Naive thymus-derived CD4-positive, alpha-beta T cell (primary cell): ENCODE measurements at regions not wholly inside any gene's neighbourhood (a gene's known extent, or its start where the extent isn't known, plus 50 kb on each side); places are given as distances from the start of the nearest gene placed in this dataset.

Experiments
- ATAC-seq: fragments of 150-1000 bp; cut with Tn5 transposase; 2 replicates; pipeline ENCODE4 v1.10.0; 2021; ENCODE audit warnings: mild to moderate bottlenecking, moderate library complexity
- CTCF ChIA-PET: fragments of 350-600 bp; sonication (Branson Sonifier 250); formaldehyde crosslinking; loops from one replicate; lab custom pipeline; 2021; ENCODE audit warnings: antibody characterized with exemption; lab: Charles Lee
- POLR2A ChIA-PET: fragments of 350-600 bp; sonication (Branson Sonifier 250); formaldehyde crosslinking; loops from one replicate; lab custom pipeline; 2021; ENCODE audit warnings: antibody characterized with exemption, inconsistent platforms; lab: Charles Lee
- DNase-seq, 9 donors: peaks; one replicate each; pipeline versions ENCODE4 v3.0.0 to v3.0.0-alpha.2; 2020 to 2022; ENCODE audit warnings: mixed read lengths in 1 of 9
- H3K27ac ChIP-seq: one replicate; pipeline ENCODE4 v1.7.0; 2013; ENCODE audit warnings: mild to moderate bottlenecking, low read depth, low read length, moderate library complexity
- H3K27me3 ChIP-seq, 2 donors: one replicate each; pipeline ENCODE4 v1.7.0; 2013; ENCODE audit warnings: low read length in 2 of 2, mild to moderate bottlenecking in 2 of 2, moderate library complexity in 2 of 2; ENCODE audit not compliant: control insufficient read depth in 2 of 2, insufficient read depth in 2 of 2
- H3K36me3 ChIP-seq, 3 experiments: 1 replicate in 2 of 3; 2 replicates in 1 of 3; pipeline ENCODE4 v1.7.0; 2013; ENCODE audit warnings: low read length in 3 of 3, mild to moderate bottlenecking in 3 of 3, moderate library complexity in 1 of 3; ENCODE audit not compliant: insufficient read depth in 3 of 3, control insufficient read depth in 2 of 3
- H3K4me1 ChIP-seq, 2 donors: one replicate each; pipeline ENCODE4 v1.7.0; 2013; ENCODE audit warnings: low read length in 2 of 2, mild to moderate bottlenecking in 2 of 2, moderate library complexity in 1 of 2; ENCODE audit not compliant: control insufficient read depth in 2 of 2, insufficient read depth in 2 of 2
- H3K4me3 ChIP-seq: 2 replicates; pipeline ENCODE4 v1.7.0; 2013; ENCODE audit warnings: mild to moderate bottlenecking, low read length
- H3K9me3 ChIP-seq, 3 experiments: 1 replicate in 2 of 3; 2 replicates in 1 of 3; pipeline ENCODE4 v1.7.0; 2013; ENCODE audit warnings: low read length in 3 of 3; ENCODE audit not compliant: control insufficient read depth in 2 of 3
- H3K27ac Mint-ChIP-seq, 9 donors: one replicate each; pipeline ENCODE4 v1.8.0; 2020 to 2022; ENCODE audit warnings: mixed read lengths in 9 of 9, mild to moderate bottlenecking in 8 of 9, moderate library complexity in 5 of 9, inconsistent platforms in 2 of 9
- H3K27me3 Mint-ChIP-seq, 5 donors: one replicate each; pipeline ENCODE4 v1.8.0; 2021 to 2022; ENCODE audit warnings: mixed read lengths in 5 of 5, mild to moderate bottlenecking in 1 of 5
- H3K36me3 Mint-ChIP-seq, 5 donors: one replicate each; pipeline ENCODE4 v1.8.0; 2020 to 2022; ENCODE audit warnings: mixed read lengths in 5 of 5, mild to moderate bottlenecking in 3 of 5, inconsistent platforms in 1 of 5
- H3K4me1 Mint-ChIP-seq, 7 donors: one replicate each; pipeline ENCODE4 v1.8.0; 2020 to 2022; ENCODE audit warnings: mixed read lengths in 7 of 7, mild to moderate bottlenecking in 3 of 7, inconsistent platforms in 1 of 7
- H3K4me3 Mint-ChIP-seq, 10 donors: one replicate each; pipeline ENCODE4 v1.8.0; 2020 to 2022; ENCODE audit warnings: mild to moderate bottlenecking in 10 of 10, mixed read lengths in 10 of 10, moderate library complexity in 6 of 10, inconsistent platforms in 2 of 10
- H3K9me3 Mint-ChIP-seq, 11 donors: one replicate each; pipeline ENCODE4 v1.8.0; 2020 to 2022; ENCODE audit warnings: mixed read lengths in 11 of 11, mild to moderate bottlenecking in 4 of 11, inconsistent platforms in 1 of 11, moderate library complexity in 1 of 11
- intact Hi-C, 2 donors: fragments of 100-400 bp; cut with micrococcal nuclease; formaldehyde crosslinking; loops; one replicate each; pipeline ENCODE4 v1.15.1; 2023

GRCh38 chr10:44731283-44731682, 179.9 kb upstream of the TMEM72 start:
- Histone ChIP-seq H3K36me3 (no peaks in the 10 kb centered on the region), H3K4me1 (no peaks in the 10 kb centered on the region), H3K4me3 (no peak overlapping the region), H3K27ac (no peak overlapping the region), H3K9me3 (no peaks in the 10 kb centered on the region), H3K27me3 (no peaks in the 10 kb centered on the region)
- CTCF ChIA-PET: no interaction called here
- no peak for DNase-seq
- H3K9me3 Mint-ChIP-seq: peaks cover 0 to 21% (median 6%) of the 10 kb centered on the region in 11 donors
- intact Hi-C loops: no loop called here
- no peak overlapping the region for H3K27ac Mint-ChIP-seq
- no peaks in the 10 kb centered on the region for H3K4me1 Mint-ChIP-seq
- POLR2A ChIA-PET: no interaction called here
- H3K27me3 Mint-ChIP-seq: peaks cover 0 to 18% (median 6%) of the 10 kb centered on the region in 5 donors
- no peak overlapping the region for H3K4me3 Mint-ChIP-seq
- peaks cover 0 to 5% (median 0%) of the 10 kb centered on the region in 5 donors for H3K36me3 Mint-ChIP-seq
- ATAC-seq: no peak

GRCh38 chr10:44733501-44734488, 177.3 kb upstream of the TMEM72 start:
- ATAC-seq (no peak), DNase-seq (no peak)
- POLR2A ChIA-PET: no interaction called here
- peaks cover 0 to 5% (median 0%) of the 10 kb centered on the region in 5 donors for H3K36me3 Mint-ChIP-seq
- no peak overlapping the region for H3K27ac ChIP-seq
- no peaks in the 10 kb centered on the region for H3K36me3 ChIP-seq
- no peaks in the 10 kb centered on the region for H3K4me1 Mint-ChIP-seq
- CTCF ChIA-PET: no interaction called here
- intact Hi-C loops: no loop called here
- no peak overlapping the region for H3K4me3 ChIP-seq
- H3K4me1 ChIP-seq: no peaks in the 10 kb centered on the region
- no peak overlapping the region for H3K4me3 Mint-ChIP-seq
- peaks cover 2 to 38% (median 23%) of the 10 kb centered on the region in 5 donors for H3K27me3 Mint-ChIP-seq
- H3K9me3 Mint-ChIP-seq: peaks cover 0 to 21% (median 6%) of the 10 kb centered on the region in 11 donors
- no peak overlapping the region for H3K27ac Mint-ChIP-seq
- no peaks in the 10 kb centered on the region for H3K9me3 ChIP-seq
- H3K27me3 ChIP-seq: no peaks in the 10 kb centered on the region

- no peak overlapping the region for H3K4me3 Mint-ChIP-seq
Measured at GRCh38 chr10:44742248-44742647, 168.9 kb upstream of the TMEM72 start.

GRCh38 chr10:44743535-44743934, 167.6 kb upstream of the TMEM72 start:
- ChIA-PET POLR2A (no interaction called here), CTCF (no interaction called here)
- DNase-seq (no peak), ATAC-seq (no peak)
- H3K4me1 Mint-ChIP-seq: peaks cover 0 to 2% (median 0%) of the 10 kb centered on the region in 7 donors
- H3K4me3 ChIP-seq: no peak overlapping the region
- intact Hi-C loops: no loop called here
- no peak overlapping the region for H3K27ac ChIP-seq
- H3K27ac Mint-ChIP-seq: no peak overlapping the region
- H3K4me3 Mint-ChIP-seq: no peak overlapping the region
- H3K36me3 ChIP-seq: no peaks in the 10 kb centered on the region
- H3K4me1 ChIP-seq: no peaks in the 10 kb centered on the region
- H3K9me3 ChIP-seq: no peaks in the 10 kb centered on the region
- peaks cover 0 to 3% (median 0%) of the 10 kb centered on the region in 11 donors for H3K9me3 Mint-ChIP-seq
- H3K27me3 Mint-ChIP-seq: peaks cover 6 to 15% (median 13%) of the 10 kb centered on the region in 5 donors
- no peaks in the 10 kb centered on the region for H3K27me3 ChIP-seq
- no peaks in the 10 kb centered on the region for H3K36me3 Mint-ChIP-seq

More at GRCh38 chr10:44742248-44742647, 168.9 kb upstream of the TMEM72 start:
- POLR2A ChIA-PET: no interaction called here
- H3K27ac Mint-ChIP-seq: no peak overlapping the region
- Histone ChIP-seq H3K9me3 (no peaks in the 10 kb centered on the region), H3K36me3 (no peaks in the 10 kb centered on the region), H3K4me1 (no peaks in the 10 kb centered on the region), H3K4me3 (no peak overlapping the region), H3K27me3 (no peaks in the 10 kb centered on the region), H3K27ac (no peak overlapping the region)
- H3K27me3 Mint-ChIP-seq: peaks cover 8 to 26% (median 18%) of the 10 kb centered on the region in 5 donors
- intact Hi-C loops: no loop called here
- DNase-seq (no peak), ATAC-seq (no peak)
- H3K4me1 Mint-ChIP-seq: peaks cover 0 to 2% (median 0%) of the 10 kb centered on the region in 7 donors
- peaks cover 0 to 4% (median 0%) of the 10 kb centered on the region in 11 donors for H3K9me3 Mint-ChIP-seq
- CTCF ChIA-PET: no interaction called here
- no peaks in the 10 kb centered on the region for H3K36me3 Mint-ChIP-seq

- H3K27ac ChIP-seq: no peak overlapping the region
- peaks cover 0 to 3% (median 0%) of the 10 kb centered on the region in 11 donors for H3K9me3 Mint-ChIP-seq
- intact Hi-C loops: no loop called here
- H3K9me3 ChIP-seq: no peaks in the 10 kb centered on the region
- DNase-seq (no peak), ATAC-seq (no peak)
- no peak overlapping the region for H3K4me3 ChIP-seq
- no peak overlapping the region for H3K4me3 Mint-ChIP-seq
- no peaks in the 10 kb centered on the region for H3K36me3 Mint-ChIP-seq
- no peaks in the 10 kb centered on the region for H3K27me3 ChIP-seq
- H3K4me1 Mint-ChIP-seq: peaks cover 0 to 2% (median 0%) of the 10 kb centered on the region in 7 donors
- no peak overlapping the region for H3K27ac Mint-ChIP-seq
- H3K27me3 Mint-ChIP-seq: peaks cover 0 to 12% (median 6%) of the 10 kb centered on the region in 5 donors
- no peaks in the 10 kb centered on the region for H3K4me1 ChIP-seq
- no peaks in the 10 kb centered on the region for H3K36me3 ChIP-seq
- CTCF ChIA-PET: interaction anchor here (0.7 kb wide), 1 partner anchor 1742 kb away, joined by 3 read pairs; no protein-coding TSS in a partner anchor
- POLR2A ChIA-PET: no interaction called here
Measured at GRCh38 chr10:44745920-44746319, 165.2 kb upstream of the TMEM72 start.

GRCh38 chr10:44747593-44748172, 163.5 kb upstream of the TMEM72 start:
- Mint-ChIP-seq H3K36me3 (no peaks in the 10 kb centered on the region), H3K4me1 (no peaks in the 10 kb centered on the region), H3K4me3 (no peak overlapping the region), H3K9me3 (peaks cover 0 to 4% (median 0%) of the 10 kb centered on the region in 11 donors), H3K27me3 (peaks cover 0 to 7% (median 0%) of the 10 kb centered on the region in 5 donors), H3K27ac (no peak overlapping the region)
- DNase-seq: no peak
- H3K9me3 ChIP-seq: no peaks in the 10 kb centered on the region
- no peaks in the 10 kb centered on the region for H3K27me3 ChIP-seq
- H3K36me3 ChIP-seq: no peaks in the 10 kb centered on the region
- intact Hi-C loops: no loop called here
- CTCF ChIA-PET: no interaction called here
- H3K4me3 ChIP-seq: no peak overlapping the region
- ATAC-seq: no peak
- POLR2A ChIA-PET: no interaction called here
- H3K27ac ChIP-seq: no peak overlapping the region
- H3K4me1 ChIP-seq: no peaks in the 10 kb centered on the region
